Panc1 (cell line): ENCODE measurements at regions not wholly inside any gene's neighbourhood (a gene's known extent, or its start where the extent isn't known, plus 50 kb on each side); places are given as distances from the start of the nearest gene placed in this dataset.

ENCODE experiments used
- ATAC-seq: fragments of 200-7000 bp; cut with Tn5 transposase; 2 replicates; pipeline ENCODE4 v1.9.1; 2020; ENCODE audit warnings: mild to moderate bottlenecking, moderate library complexity
- BruUV-seq: library from RNA; stranded (reverse); fragments of 400-500 nt; replicated peaks from 2 replicates; lab custom pipeline; 2021; lab: Mats Ljungman, UMichigan
- CTCF ChIA-PET: fragments of 300-600 bp; sonication (Branson Sonifier 250); formaldehyde crosslinking; loops from one replicate; lab custom pipeline; 2022; ENCODE audit warnings: antibody characterized with exemption; lab: Charles Lee
- POLR2A ChIA-PET: fragments of 300-600 bp; sonication (Branson Sonifier 250); formaldehyde crosslinking; loops from one replicate; lab custom pipeline; 2022; ENCODE audit warnings: antibody characterized with exemption; lab: Charles Lee
- DNase-seq: peaks from one replicate; pipeline ENCODE4 v3.0.0-alpha.2; 2010; ENCODE audit warnings: low read depth, low spot score
- H3K27ac ChIP-seq: 2 replicates; pipeline ENCODE4 v1.5.1; 2011; ENCODE audit warnings: mild to moderate bottlenecking, low read length, inconsistent platforms
- H3K27me3 ChIP-seq: fragments of 200-500 bp; sonication (Bioruptor generic); 2 replicates; pipeline ENCODE4 v1.6.0; 2014; ENCODE audit warnings: low read length, inconsistent platforms; ENCODE audit not compliant: control insufficient read depth, insufficient read depth
- H3K36me3 ChIP-seq: fragments of 200-500 bp; sonication (Bioruptor generic); 2 replicates; pipeline ENCODE4 v1.5.1; 2014; ENCODE audit warnings: inconsistent platforms, mild to moderate bottlenecking, low read length, moderate library complexity; ENCODE audit not compliant: control insufficient read depth, insufficient read depth
- H3K4me1 ChIP-seq: 2 replicates; pipeline ENCODE4 v1.5.1; 2011; ENCODE audit warnings: inconsistent platforms, mild to moderate bottlenecking, low read length, moderate library complexity; ENCODE audit not compliant: control insufficient read depth, insufficient read depth
- H3K4me3 ChIP-seq, 2 experiments: 2 replicates each; pipeline ENCODE4 v1.5.1; 2011 to 2012; ENCODE audit warnings: low read depth in 2 of 2, low read length in 2 of 2, mild to moderate bottlenecking in 2 of 2, inconsistent platforms in 1 of 2, moderate library complexity in 1 of 2
- H3K9me3 ChIP-seq: fragments of 200-500 bp; sonication (Bioruptor generic); 2 replicates; pipeline ENCODE4 v1.5.1; 2014; ENCODE audit warnings: low read depth, mild to moderate bottlenecking, inconsistent platforms, low read length, moderate library complexity; ENCODE audit not compliant: control insufficient read depth, insufficient read depth
- POLR2AphosphoS5 ChIP-seq: IDR thresholded peaks from 2 replicates; pipeline ENCODE4 v1.6.1; 2012; ENCODE audit warnings: mild to moderate bottlenecking, low read depth, low read length, moderate library complexity
- SIN3A ChIP-seq: IDR thresholded peaks from 2 replicates; pipeline ENCODE4 v1.6.1; 2012; ENCODE audit warnings: low read depth, mild to moderate bottlenecking, low read length, moderate library complexity, borderline replicate concordance; ENCODE audit not compliant: insufficient read depth
- TCF7L2 ChIP-seq: IDR thresholded peaks from 2 replicates; pipeline ENCODE4 v1.6.1; 2011; ENCODE audit warnings: mild to moderate bottlenecking, low read depth, low read length, inconsistent platforms
- in situ Hi-C: cut with HindIII; loops from 2 replicates; pipeline ENCODE4 v1.10.0; 2016; ENCODE audit warnings: low sequenced_read_pairs, low pct_unique_long_range_greater_than_20kb
- intact Hi-C: fragments of 100-400 bp; cut with micrococcal nuclease; formaldehyde crosslinking; loops from one replicate; pipeline ENCODE4 v1.10.0; 2022; ENCODE audit not compliant: unreplicated experiment
- TF ChIP-seq, protein P1 (sequence below), 2 experiments: IDR thresholded peaks; 2 replicates each; pipeline ENCODE4 v1.6.1; 2011 to 2012; ENCODE audit warnings: low read depth in 2 of 2, control low read depth in 1 of 2, low read length in 1 of 2, mild to moderate bottlenecking in 1 of 2, moderate library complexity in 1 of 2; ENCODE audit not compliant: insufficient read depth in 1 of 2
- TF ChIP-seq, protein P2 (sequence below): fragments of 450-650 bp; IDR thresholded peaks from 2 replicates; pipeline ENCODE4 v1.5.1; 2017; ENCODE audit warnings: mild to moderate bottlenecking

GRCh38 chr14:44669496-44669895 is 162.4 kb upstream of the FSCB start:
- TF ChIP-seq, protein P1, sequence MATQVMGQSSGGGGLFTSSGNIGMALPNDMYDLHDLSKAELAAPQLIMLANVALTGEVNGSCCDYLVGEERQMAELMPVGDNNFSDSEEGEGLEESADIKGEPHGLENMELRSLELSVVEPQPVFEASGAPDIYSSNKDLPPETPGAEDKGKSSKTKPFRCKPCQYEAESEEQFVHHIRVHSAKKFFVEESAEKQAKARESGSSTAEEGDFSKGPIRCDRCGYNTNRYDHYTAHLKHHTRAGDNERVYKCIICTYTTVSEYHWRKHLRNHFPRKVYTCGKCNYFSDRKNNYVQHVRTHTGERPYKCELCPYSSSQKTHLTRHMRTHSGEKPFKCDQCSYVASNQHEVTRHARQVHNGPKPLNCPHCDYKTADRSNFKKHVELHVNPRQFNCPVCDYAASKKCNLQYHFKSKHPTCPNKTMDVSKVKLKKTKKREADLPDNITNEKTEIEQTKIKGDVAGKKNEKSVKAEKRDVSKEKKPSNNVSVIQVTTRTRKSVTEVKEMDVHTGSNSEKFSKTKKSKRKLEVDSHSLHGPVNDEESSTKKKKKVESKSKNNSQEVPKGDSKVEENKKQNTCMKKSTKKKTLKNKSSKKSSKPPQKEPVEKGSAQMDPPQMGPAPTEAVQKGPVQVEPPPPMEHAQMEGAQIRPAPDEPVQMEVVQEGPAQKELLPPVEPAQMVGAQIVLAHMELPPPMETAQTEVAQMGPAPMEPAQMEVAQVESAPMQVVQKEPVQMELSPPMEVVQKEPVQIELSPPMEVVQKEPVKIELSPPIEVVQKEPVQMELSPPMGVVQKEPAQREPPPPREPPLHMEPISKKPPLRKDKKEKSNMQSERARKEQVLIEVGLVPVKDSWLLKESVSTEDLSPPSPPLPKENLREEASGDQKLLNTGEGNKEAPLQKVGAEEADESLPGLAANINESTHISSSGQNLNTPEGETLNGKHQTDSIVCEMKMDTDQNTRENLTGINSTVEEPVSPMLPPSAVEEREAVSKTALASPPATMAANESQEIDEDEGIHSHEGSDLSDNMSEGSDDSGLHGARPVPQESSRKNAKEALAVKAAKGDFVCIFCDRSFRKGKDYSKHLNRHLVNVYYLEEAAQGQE (IDR thresholded peaks at IDR 0.05; ENCODE audit: insufficient read depth in 1 of 2, low read depth in 2 of 2, low read length in 1 of 2): no peak
- H3K36me3 ChIP-seq: no peaks in the 10 kb centered on the region
- ChIA-PET CTCF (no interaction called here), POLR2A (no interaction called here)
- H3K27ac ChIP-seq: no peak overlapping the region
- no TSS peak for BruUV-seq
- H3K27me3 ChIP-seq: no peaks in the 10 kb centered on the region
- intact Hi-C loops (no loop called here), in situ Hi-C loops (no loop called here)
- DNase-seq: no peak
- ATAC-seq: no peak
- no peaks in the 10 kb centered on the region for H3K9me3 ChIP-seq
- no peak overlapping the region for H3K4me3 ChIP-seq
- H3K4me1 ChIP-seq: no peaks in the 10 kb centered on the region

DNA sequence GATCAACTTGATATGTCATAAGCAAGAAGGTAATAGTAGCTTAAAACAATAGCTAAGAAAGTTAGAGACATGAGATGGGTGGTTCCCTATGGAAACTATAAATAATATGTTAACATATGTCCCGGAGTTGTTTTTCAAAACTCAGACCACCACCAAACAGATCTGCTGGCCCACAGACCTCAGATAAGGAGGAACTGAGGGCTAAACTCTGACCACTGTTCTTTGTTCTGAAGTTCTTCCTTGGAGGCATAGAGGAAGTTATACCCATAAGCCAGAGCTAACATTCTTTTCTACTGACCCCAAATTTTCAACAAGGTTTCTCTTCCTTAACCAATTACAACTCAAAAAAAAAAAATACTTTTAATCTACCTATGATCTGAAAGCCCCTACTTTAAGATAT is 156.1 kb upstream of the FSCB start:
- Histone ChIP-seq H3K27ac (no peak overlapping the region), H3K36me3 (no peaks in the 10 kb centered on the region), H3K9me3 (no peaks in the 10 kb centered on the region), H3K27me3 (no peaks in the 10 kb centered on the region), H3K4me3 (no peak overlapping the region), H3K4me1 (no peaks in the 10 kb centered on the region)
- in situ Hi-C loops (no loop called here), intact Hi-C loops (no loop called here)
- ATAC-seq (no peak), DNase-seq (no peak)
- BruUV-seq: no TSS peak
- CTCF ChIA-PET: no interaction called here
- POLR2A ChIA-PET: no interaction called here
- TF ChIP-seq TCF7L2 (no peak), SIN3A (no peak), POLR2AphosphoS5 (no peak)
- TF ChIP-seq, protein P2, sequence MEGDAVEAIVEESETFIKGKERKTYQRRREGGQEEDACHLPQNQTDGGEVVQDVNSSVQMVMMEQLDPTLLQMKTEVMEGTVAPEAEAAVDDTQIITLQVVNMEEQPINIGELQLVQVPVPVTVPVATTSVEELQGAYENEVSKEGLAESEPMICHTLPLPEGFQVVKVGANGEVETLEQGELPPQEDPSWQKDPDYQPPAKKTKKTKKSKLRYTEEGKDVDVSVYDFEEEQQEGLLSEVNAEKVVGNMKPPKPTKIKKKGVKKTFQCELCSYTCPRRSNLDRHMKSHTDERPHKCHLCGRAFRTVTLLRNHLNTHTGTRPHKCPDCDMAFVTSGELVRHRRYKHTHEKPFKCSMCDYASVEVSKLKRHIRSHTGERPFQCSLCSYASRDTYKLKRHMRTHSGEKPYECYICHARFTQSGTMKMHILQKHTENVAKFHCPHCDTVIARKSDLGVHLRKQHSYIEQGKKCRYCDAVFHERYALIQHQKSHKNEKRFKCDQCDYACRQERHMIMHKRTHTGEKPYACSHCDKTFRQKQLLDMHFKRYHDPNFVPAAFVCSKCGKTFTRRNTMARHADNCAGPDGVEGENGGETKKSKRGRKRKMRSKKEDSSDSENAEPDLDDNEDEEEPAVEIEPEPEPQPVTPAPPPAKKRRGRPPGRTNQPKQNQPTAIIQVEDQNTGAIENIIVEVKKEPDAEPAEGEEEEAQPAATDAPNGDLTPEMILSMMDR: no peak
- TF ChIP-seq, protein P1 (IDR thresholded peaks at IDR 0.05; ENCODE audit: insufficient read depth in 1 of 2, low read depth in 2 of 2, low read length in 1 of 2): no peak
